Naive B cell (primary cell): ENCODE measurements at regions not wholly inside any gene's neighbourhood (a gene's known extent, or its start where the extent isn't known, plus 50 kb on each side); places are given as distances from the start of the nearest gene placed in this dataset.
"Not testable (repeated sequence)": the region's sequence is repeated elsewhere in the genome, so short reads cannot be mapped to it uniquely, and the experiment has no call there.

Experiments
- ATAC-seq, 2 donors: fragments of 150-1000 bp; cut with Tn5 transposase; 2 replicates each; pipeline ENCODE4 v1.10.0; 2021; ENCODE audit warnings: low read depth in 2 of 2, mild to moderate bottlenecking in 2 of 2, moderate library complexity in 2 of 2
- DNase-seq: peaks from one replicate; pipeline ENCODE4 v3.0.0; 2022
- H3K27ac Mint-ChIP-seq, 6 donors: one replicate each; pipeline ENCODE4 v1.8.0; 2020 to 2022; ENCODE audit warnings: mild to moderate bottlenecking in 6 of 6, mixed read lengths in 6 of 6, moderate library complexity in 5 of 6, inconsistent platforms in 2 of 6
- H3K27me3 Mint-ChIP-seq, 3 donors: one replicate each; pipeline ENCODE4 v1.8.0; 2021 to 2022; ENCODE audit warnings: mixed read lengths in 3 of 3, mild to moderate bottlenecking in 1 of 3
- H3K36me3 Mint-ChIP-seq, 2 donors: one replicate each; pipeline ENCODE4 v1.8.0; 2020 to 2022; ENCODE audit warnings: mixed read lengths in 2 of 2, inconsistent platforms in 1 of 2, mild to moderate bottlenecking in 1 of 2
- H3K4me1 Mint-ChIP-seq, 3 donors: one replicate each; pipeline ENCODE4 v1.8.0; 2020 to 2022; ENCODE audit warnings: mixed read lengths in 3 of 3, inconsistent platforms in 1 of 3, mild to moderate bottlenecking in 1 of 3, moderate library complexity in 1 of 3
- H3K4me3 Mint-ChIP-seq, 8 donors: one replicate each; pipeline ENCODE4 v1.8.0; 2020 to 2022; ENCODE audit warnings: mild to moderate bottlenecking in 8 of 8, mixed read lengths in 8 of 8, moderate library complexity in 8 of 8, inconsistent platforms in 2 of 8
- H3K9me3 Mint-ChIP-seq, 7 donors: one replicate each; pipeline ENCODE4 v1.8.0; 2020 to 2022; ENCODE audit warnings: mixed read lengths in 7 of 7, mild to moderate bottlenecking in 5 of 7, inconsistent platforms in 2 of 7, moderate library complexity in 1 of 7

DNA sequence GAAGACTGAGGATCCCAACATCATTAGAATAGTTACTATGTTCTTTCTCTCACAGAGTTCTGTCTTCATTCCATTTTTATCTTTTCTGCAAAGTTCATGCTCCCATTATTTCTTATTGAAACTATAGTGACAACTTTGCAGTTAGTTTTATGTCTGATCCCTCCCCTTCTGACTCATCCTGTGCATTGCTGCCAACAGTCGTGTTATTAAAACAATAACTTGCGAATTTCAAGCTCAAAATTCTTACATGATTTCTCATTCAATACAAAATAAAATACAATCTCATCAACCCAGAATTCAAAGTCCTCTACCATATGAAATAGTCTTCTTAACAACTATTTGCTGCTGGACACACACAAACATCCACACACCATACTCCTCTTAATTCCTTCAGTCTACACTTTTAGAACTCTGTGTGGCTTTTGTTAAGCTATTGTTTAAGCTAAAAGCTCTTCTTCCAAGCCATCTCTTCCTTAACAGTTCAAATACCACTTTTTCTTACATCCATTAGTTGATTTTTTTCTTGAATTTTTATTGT, 261.4 kb upstream of the IRAK1BP1 start:
- H3K9me3 Mint-ChIP-seq, result no peaks in the 10 kb centered on the region
- ATAC-seq, result no peak
- no peak overlapping the region for H3K27ac Mint-ChIP-seq
- H3K36me3 Mint-ChIP-seq, result no peaks in the 10 kb centered on the region
- H3K27me3 Mint-ChIP-seq, result no peaks in the 10 kb centered on the region
- no peak overlapping the region for H3K4me3 Mint-ChIP-seq
- no peaks in the 10 kb centered on the region for H3K4me1 Mint-ChIP-seq
- no peak for DNase-seq

DNA sequence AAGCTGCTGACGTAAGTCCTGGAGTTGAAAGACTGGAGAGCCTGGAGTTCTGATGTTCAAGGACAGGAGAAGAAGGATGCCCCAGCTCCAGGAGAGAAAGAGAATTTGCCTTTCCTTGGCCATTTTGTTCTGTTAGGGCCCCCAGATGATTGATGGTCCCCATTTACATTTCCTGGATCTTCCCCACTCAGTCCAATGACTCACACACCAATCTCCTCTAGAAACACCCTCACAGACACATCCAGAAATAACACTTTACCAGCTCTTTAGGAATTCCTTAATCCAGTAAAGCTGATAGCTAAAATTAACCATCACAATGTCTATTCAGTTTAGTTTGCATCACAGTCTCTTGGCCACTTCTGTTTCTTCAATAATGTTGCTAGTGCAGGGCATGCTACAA, 260.2 kb upstream of the IRAK1BP1 start:
- no peak for ATAC-seq
- no peaks in the 10 kb centered on the region for H3K4me1 Mint-ChIP-seq
- H3K27me3 Mint-ChIP-seq, result no peaks in the 10 kb centered on the region
- H3K4me3 Mint-ChIP-seq, result no peak overlapping the region
- no peaks in the 10 kb centered on the region for H3K36me3 Mint-ChIP-seq
- H3K9me3 Mint-ChIP-seq, result no peaks in the 10 kb centered on the region
- no peak overlapping the region for H3K27ac Mint-ChIP-seq
- no peak for DNase-seq

DNA sequence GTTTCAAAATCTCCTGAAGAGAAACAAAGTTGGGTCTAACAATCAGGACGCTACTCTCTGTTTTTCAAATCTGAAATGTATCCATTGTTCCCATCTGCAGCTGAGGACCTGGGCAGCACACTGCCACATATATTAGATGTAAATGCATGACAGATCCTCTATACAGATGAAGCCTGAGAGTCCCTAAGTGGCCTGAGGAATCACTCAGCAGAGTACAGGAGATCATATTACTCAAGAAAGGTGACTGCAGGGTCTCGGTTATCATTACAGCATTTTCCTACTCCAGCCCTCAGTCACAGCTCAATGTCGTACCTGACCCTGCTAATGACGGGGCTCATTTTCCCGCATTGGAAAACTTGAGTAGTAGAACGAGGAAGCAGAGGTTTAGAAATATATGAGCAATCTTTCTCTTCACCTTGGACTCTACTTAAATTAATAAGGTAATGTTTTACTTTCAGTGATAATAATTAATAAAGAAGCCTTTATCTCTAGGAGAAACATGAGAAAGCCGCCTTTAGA, 256.2 kb upstream of the IRAK1BP1 start:
- Mint-ChIP-seq H3K4me3 (no peak overlapping the region), H3K36me3 (no peaks in the 10 kb centered on the region), H3K27me3 (peaks cover 0 to 11% (median 5%) of the 10 kb centered on the region in 3 donors), H3K9me3 (peaks cover 0 to 1% (median 0%) of the 10 kb centered on the region in 7 donors), H3K27ac (no peak overlapping the region), H3K4me1 (no peaks in the 10 kb centered on the region)
- DNase-seq (no peak), ATAC-seq (no peak)

DNA sequence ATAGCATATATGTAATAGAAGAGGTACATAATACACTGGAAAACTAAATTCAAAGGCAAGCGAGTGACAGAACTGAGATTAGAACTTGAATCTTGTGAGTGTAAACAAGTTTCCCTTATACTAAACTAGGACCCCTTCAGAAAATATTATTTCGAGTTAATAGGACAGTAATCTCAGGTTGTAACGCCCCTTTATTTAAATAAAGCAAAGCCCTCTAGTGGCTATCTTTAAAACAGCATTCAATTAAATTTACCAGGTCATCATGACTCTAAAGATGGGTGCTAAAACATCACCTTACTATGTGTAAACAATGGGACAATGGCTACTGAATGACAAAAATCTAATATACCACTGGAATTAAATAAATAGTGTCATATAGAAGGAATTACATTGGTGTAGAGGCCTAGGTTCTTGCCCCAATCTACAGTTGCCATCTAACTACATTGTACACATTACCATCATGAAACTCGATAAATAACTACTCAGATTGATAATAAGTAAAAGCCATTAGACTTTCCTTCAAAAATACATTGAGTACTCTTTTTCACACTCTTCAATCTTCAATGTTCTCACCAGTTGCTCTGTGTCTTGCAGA, 255.4 kb upstream of the IRAK1BP1 start:
- ATAC-seq, result no peak
- Mint-ChIP-seq H3K27me3 (peaks cover 0 to 11% (median 5%) of the 10 kb centered on the region in 3 donors), H3K27ac (no peak overlapping the region), H3K36me3 (no peaks in the 10 kb centered on the region), H3K9me3 (peaks cover 0 to 1% (median 0%) of the 10 kb centered on the region in 7 donors), H3K4me1 (no peaks in the 10 kb centered on the region), H3K4me3 (no peak overlapping the region)
- DNase-seq, result no peak

DNA sequence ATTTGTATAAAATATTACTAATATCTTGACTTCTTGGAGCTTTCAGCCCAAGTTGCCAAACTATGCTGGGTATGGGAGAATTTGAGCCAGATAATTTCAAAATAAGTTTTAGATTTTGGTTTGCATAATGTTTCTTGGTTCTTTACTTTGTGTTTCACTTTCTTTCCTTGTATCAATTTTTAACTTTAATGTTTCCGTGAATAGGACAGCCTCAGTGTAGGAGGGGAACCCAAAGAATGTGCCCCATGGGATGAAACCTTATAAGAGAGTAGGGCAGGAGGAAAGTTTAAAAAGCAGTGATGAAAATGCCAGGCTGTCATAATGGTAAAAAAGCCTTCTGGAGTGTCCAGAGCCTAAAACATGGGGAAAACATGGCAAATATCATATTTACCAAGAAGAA, 252.4 kb upstream of the IRAK1BP1 start:
- H3K27me3 Mint-ChIP-seq, result peaks cover 0 to 11% (median 5%) of the 10 kb centered on the region in 3 donors
- ATAC-seq, result no peak
- H3K4me3 Mint-ChIP-seq, result no peak overlapping the region
- no peaks in the 10 kb centered on the region for H3K4me1 Mint-ChIP-seq
- no peaks in the 10 kb centered on the region for H3K36me3 Mint-ChIP-seq
- DNase-seq, result no peak
- H3K9me3 Mint-ChIP-seq, result peaks cover 0 to 1% (median 0%) of the 10 kb centered on the region in 7 donors
- no peak overlapping the region for H3K27ac Mint-ChIP-seq

DNA sequence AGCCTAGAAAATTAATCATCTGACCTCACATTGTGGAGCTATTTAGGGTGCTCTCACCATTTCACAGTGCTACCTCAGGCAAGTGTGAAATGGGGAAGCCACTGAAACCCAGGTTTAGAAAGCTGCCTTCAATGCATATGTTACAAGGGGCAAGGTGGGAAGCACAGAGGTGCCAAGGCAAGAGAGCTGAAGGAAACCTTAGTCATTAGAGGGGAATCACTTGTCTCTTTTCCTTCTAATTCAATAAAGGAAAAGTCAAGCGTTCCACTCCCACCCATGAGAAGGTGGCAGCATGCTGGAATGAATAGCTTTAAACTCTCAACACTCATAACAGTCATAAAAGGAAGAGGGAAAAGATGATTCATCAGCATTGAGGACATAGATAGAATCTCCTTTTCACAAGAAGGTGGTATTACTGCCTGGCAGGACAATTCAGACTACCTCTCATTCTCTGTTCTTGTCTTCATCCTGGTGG, 251.9 kb upstream of the IRAK1BP1 start:
- no peak for ATAC-seq
- Mint-ChIP-seq H3K9me3 (peaks cover 0 to 1% (median 0%) of the 10 kb centered on the region in 7 donors), H3K27me3 (peaks cover 0 to 11% (median 5%) of the 10 kb centered on the region in 3 donors), H3K4me1 (no peaks in the 10 kb centered on the region), H3K36me3 (no peaks in the 10 kb centered on the region), H3K27ac (no peak overlapping the region), H3K4me3 (no peak overlapping the region)
- no peak for DNase-seq

DNA sequence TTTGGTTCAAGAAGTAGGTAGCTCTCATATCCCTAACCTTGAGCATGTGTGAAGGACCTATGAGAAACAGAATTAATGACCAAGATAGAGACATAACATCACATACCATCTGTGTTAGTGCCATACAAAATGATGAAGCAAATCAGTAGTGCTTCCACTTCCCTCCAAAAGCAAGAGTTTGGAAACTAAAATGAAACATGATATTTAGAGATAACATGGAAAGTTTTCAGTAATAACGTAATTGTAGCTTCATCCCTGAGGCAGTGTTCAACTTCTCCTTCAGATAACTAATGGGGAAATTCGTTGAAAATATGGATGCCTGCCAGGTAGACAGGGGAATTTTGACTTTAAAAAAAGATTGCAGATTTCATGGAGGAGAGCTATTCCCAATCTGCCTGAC, 248.4 kb upstream of the IRAK1BP1 start:
- Mint-ChIP-seq H3K4me3 (no peak overlapping the region), H3K4me1 (no peaks in the 10 kb centered on the region), H3K36me3 (no peaks in the 10 kb centered on the region), H3K27ac (no peak overlapping the region), H3K9me3 (no peaks in the 10 kb centered on the region), H3K27me3 (peaks cover 0 to 11% (median 5%) of the 10 kb centered on the region in 3 donors)
- ATAC-seq (no peak), DNase-seq (no peak)

DNA sequence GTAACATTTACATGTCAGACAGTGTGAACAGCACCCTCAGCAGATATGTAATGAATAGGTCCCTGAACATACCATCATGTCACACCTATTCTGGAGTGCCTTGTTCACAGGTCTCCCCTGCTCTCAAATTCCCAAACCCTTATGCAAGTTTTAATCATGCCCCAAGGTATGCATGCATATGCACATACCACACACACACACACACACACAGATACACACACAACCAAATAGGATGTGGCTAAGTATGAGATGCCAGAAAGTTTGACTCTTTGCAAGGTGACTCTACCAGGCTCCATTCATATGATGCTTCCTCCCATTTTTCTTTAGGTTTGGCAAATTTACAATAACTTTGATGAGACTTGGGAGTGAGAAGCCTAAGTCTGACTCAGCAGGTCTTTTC, 243.8 kb upstream of the IRAK1BP1 start:
- Mint-ChIP-seq H3K4me3 (no peak overlapping the region), H3K4me1 (no peaks in the 10 kb centered on the region), H3K36me3 (no peaks in the 10 kb centered on the region), H3K27me3 (peaks cover 0 to 8% (median 0%) of the 10 kb centered on the region in 3 donors), H3K9me3 (peaks cover 0 to 4% (median 0%) of the 10 kb centered on the region in 7 donors), H3K27ac (no peak overlapping the region)
- no peak for DNase-seq
- ATAC-seq, result no peak

DNA sequence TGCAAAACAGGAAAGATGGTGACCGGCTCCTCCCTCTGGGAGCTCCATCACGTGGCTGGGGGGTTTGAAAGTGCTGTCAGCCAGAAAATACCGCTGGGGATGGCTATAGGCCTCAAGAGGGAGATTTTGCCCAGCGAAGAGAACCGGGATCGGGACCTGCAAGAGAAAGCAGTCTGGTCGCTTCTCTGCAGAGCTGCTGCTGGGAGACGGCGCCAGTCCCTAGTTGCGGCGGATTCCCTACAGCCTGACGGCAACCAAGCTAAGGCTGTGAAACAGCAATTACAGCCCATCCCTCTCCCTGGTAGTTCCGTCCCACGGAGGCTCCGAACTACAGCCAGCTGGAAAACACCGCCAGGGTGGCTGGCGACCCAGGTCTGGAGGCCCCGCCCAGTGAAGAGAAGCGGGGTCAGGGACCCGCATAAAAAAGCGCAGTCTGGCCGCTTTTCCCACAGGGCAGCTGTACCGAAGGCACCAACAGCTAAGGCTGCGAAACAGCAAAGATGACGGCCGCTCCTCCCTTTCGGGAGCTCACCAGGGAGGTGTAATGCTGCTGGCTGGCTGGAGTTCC, 238.1 kb upstream of the IRAK1BP1 start:
- Mint-ChIP-seq H3K4me1 (no peaks in the 10 kb centered on the region), H3K36me3 (no peaks in the 10 kb centered on the region), H3K9me3 (peaks cover 0 to 11% (median 0%) of the 10 kb centered on the region in 7 donors), H3K27ac (no peak overlapping the region), H3K4me3 (no peak overlapping the region), H3K27me3 (peaks cover 0 to 19% (median 0%) of the 10 kb centered on the region in 3 donors)
- ATAC-seq, result no peak
- no peak for DNase-seq

DNA sequence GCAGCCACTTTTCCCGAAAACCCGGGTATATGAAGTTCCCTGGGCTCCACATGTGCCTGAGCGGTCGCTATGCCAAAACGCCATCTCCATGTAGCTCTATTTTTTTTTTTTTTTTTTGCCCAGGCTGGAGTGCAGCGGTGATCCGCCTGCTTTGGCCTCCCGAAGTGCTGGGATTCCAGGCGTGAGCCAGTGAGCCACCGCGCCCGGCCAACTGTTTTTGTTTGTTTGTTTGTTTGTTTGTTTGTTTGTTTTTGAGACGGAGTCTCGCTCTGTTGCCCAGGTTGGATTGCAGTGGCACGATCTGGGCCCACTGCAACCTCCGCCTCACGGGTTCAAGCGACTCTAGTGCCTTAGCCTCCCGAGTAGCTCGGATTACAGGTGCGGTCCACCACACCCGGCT, 237.5 kb upstream of the IRAK1BP1 start:
- no peak overlapping the region for H3K4me3 Mint-ChIP-seq
- no peak overlapping the region for H3K27ac Mint-ChIP-seq
- ATAC-seq, result no peak
- H3K36me3 Mint-ChIP-seq, result no peaks in the 10 kb centered on the region
- no peaks in the 10 kb centered on the region for H3K4me1 Mint-ChIP-seq
- peaks cover 0 to 11% (median 0%) of the 10 kb centered on the region in 7 donors for H3K9me3 Mint-ChIP-seq
- no peak for DNase-seq
- peaks cover 0 to 19% (median 0%) of the 10 kb centered on the region in 3 donors for H3K27me3 Mint-ChIP-seq

DNA sequence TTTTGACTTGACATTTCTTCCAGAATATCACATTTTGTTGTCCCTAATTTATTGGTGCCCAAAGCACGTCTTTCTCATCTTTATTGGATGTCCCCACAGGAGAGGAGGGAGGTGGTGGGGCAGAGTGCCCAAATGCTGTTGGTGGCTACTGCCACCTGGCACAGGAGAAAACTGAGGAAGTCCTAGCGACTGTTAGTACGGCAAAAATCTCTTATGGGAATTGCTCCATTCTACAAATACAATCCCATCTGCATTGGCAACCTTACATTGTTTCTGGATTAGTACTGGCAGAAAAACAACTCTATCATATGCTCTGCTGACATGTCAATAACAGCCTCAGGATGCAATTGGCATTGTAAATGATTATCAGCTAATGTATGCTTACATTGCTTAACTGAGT, 235.4 kb upstream of the IRAK1BP1 start:
- Mint-ChIP-seq H3K27ac (peak overlapping the region in 1 of 6 donors; percentile 30), H3K4me1 (no peaks in the 10 kb centered on the region), H3K27me3 (peaks cover 0 to 14% (median 0%) of the 10 kb centered on the region in 3 donors), H3K4me3 (no peak overlapping the region), H3K36me3 (no peaks in the 10 kb centered on the region), H3K9me3 (peaks cover 0 to 11% (median 0%) of the 10 kb centered on the region in 7 donors)
- no peak for DNase-seq
- no peak for ATAC-seq

DNA sequence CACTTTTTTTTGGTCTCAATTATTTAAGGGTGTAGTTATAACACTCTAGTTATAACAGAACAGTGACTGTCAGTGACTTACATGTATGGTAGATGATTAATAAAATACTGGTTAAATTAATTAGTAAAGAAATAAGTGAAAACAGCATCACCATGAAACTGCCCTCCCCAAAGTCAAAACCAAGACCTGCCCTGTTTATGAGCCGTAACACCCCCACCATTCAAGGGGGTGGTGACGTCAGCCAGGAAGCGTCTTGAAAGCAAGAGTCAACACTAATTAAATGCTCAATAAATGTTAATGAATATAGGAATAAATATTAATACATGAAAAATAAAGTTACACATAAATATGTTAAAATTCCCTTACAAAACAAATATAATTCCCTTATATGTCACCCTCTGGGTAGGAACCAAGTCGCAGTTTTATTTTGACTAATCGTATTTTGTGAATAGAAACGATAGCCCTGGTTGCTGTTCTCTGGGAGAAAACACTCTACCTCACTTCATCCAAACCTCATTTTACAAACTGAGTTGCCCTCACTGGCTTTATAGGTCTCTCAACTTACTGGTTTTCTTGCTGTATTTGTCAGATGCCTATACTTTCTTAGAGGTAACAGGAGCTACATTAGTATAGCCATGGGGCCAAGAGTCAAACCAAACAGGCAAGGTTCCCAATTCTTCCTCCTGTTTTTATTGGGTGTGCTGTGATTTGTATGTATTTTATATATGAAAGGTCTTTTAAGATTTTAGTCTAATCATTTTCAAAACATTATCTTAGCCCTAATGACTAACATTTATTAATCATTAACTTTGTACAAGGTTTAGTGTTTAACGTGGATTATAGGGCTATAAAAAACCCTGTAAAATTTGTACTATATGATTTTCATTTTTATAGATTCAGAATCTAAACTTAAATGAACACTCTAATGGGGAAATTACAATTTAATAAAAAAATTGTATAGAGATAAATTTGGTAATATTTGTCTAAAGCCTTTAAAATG, 227.9 kb upstream of the IRAK1BP1 start:
- ATAC-seq (no peak), DNase-seq (no peak)
- Mint-ChIP-seq H3K4me3 (no peak overlapping the region), H3K9me3 (peaks cover 5 to 17% (median 10%) of the 10 kb centered on the region in 7 donors), H3K36me3 (peaks cover 0 to 7% of the 10 kb centered on the region in 2 donors), H3K27me3 (no peaks in the 10 kb centered on the region), H3K4me1 (no peaks in the 10 kb centered on the region), H3K27ac (no peak overlapping the region)

DNA sequence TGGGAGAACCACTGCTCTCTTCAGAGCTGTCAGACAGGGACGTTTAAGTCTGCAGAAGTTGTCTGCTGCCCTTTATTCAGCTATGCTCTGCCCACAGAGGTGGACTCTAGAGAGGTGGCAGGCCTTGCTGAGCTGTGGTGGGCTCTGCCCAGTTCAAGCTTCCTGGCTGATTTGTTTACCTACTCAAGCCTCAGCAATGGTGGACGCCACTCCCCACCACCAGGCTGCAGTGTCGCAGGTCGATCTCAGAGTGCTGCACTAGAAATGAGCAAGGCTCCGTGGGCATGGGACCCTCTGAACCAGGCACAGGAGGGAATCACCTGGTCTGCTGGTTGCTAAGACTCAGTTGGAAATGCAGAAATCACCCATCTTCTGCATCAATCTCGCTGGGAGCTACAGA, 223.4 kb upstream of the IRAK1BP1 start:
- H3K9me3 Mint-ChIP-seq, result peaks cover 5 to 24% (median 17%) of the 10 kb centered on the region in 7 donors
- not testable (repeated sequence) for DNase-seq, ATAC-seq, H3K4me1 Mint-ChIP-seq, H3K4me3 Mint-ChIP-seq, H3K36me3 Mint-ChIP-seq, H3K27ac Mint-ChIP-seq, H3K27me3 Mint-ChIP-seq
